HCT116 (cell line): ENCODE measurements at regions not wholly inside any gene's neighbourhood (a gene's known extent, or its start where the extent isn't known, plus 50 kb on each side); places are given as distances from the start of the nearest gene placed in this dataset.

Experiments used
- ATAC-seq: fragments of 200-7000 bp; cut with Tn5 transposase; 2 replicates; pipeline ENCODE4 v1.9.1; 2020; ENCODE audit warnings: mild to moderate bottlenecking, moderate library complexity
- BruUV-seq: library from RNA; stranded (reverse); fragments of 400-500 nt; replicated peaks from 2 replicates; lab custom pipeline; 2021; lab: Mats Ljungman, UMichigan
- CTCF ChIA-PET: fragments of 300-600 bp; sonication (Branson Sonifier 250); formaldehyde crosslinking; loops from one replicate; lab custom pipeline; 2021; ENCODE audit warnings: antibody characterized with exemption; lab: Charles Lee
- POLR2A ChIA-PET: fragments of 300-600, 350-600 bp; sonication (Branson Sonifier 250); formaldehyde crosslinking; loops from one replicate; lab custom pipeline; 2021; ENCODE audit warnings: antibody characterized with exemption; lab: Charles Lee
- RAD21 ChIA-PET, 2 experiments: fragments of 300-600 bp; sonication (Branson Sonifier 250); formaldehyde crosslinking; loops; one replicate each; lab custom pipeline; 2023; ENCODE audit warnings: low total read pairs in 2 of 2; ENCODE audit not compliant: uncharacterized antibody in 2 of 2, unreplicated experiment in 2 of 2, low non-redundant PET in 1 of 2; lab: Charles Lee
- DNase-seq: peaks from one replicate; pipeline ENCODE4 v3.0.0-alpha.2; 2010; ENCODE audit warnings: low read depth, low spot score
- H2AFZ ChIP-seq: fragments of 200-600 bp; shearing (Covaris generic), sonication (generic); 2 replicates; pipeline ENCODE4 v1.6.1; 2017; ENCODE audit warnings: low read depth, mixed run types, mixed read lengths, antibody characterized with exemption, low read length; ENCODE audit not compliant: poor library complexity, severe bottlenecking
- H3K27ac ChIP-seq: 2 replicates; pipeline ENCODE4 v1.5.1; 2012; ENCODE audit warnings: low read depth, low read length
- H3K27me3 ChIP-seq: fragments of 200-600 bp; sonication (generic); 2 replicates; pipeline ENCODE4 v1.6.1; 2016; ENCODE audit warnings: mixed run types, low read length, mixed read lengths; ENCODE audit not compliant: insufficient read depth
- H3K36me3 ChIP-seq, 2 experiments: fragments of 200-500 bp in 1 of 2; fragments of 200-600 bp in 1 of 2; sonication (Bioruptor generic) in 1 of 2; sonication (generic) in 1 of 2; 2 replicates each; pipeline versions ENCODE4 v1.5.1 to v1.6.1; 2014 to 2016; ENCODE audit warnings: low read length in 2 of 2, inconsistent platforms in 1 of 2, mixed read lengths in 1 of 2, mixed run types in 1 of 2; ENCODE audit not compliant: insufficient read depth in 2 of 2, control insufficient read depth in 1 of 2
- H3K4me1 ChIP-seq, 2 experiments: fragments of 200-600 bp in 1 of 2; sonication (generic) in 1 of 2; 2 replicates each; pipeline versions ENCODE4 v1.5.1 to v1.6.1; 2012 to 2017; ENCODE audit warnings: low read length in 2 of 2, inconsistent platforms in 1 of 2, mild to moderate bottlenecking in 1 of 2, mixed read lengths in 1 of 2, mixed run types in 1 of 2, moderate library complexity in 1 of 2; ENCODE audit not compliant: insufficient read depth in 2 of 2, control insufficient read depth in 1 of 2
- H3K4me2 ChIP-seq: fragments of 200-600 bp; sonication (generic); 2 replicates; pipeline ENCODE4 v1.6.1; 2017; ENCODE audit warnings: mixed run types, low read length, mixed read lengths
- H3K4me3 ChIP-seq, 2 experiments: fragments of 200-600 bp in 1 of 2; sonication (generic) in 1 of 2; replicated peaks in 1 of 2; 2 replicates each; pipeline ENCODE4 v1.5.1; 2011 to 2016; ENCODE audit warnings: low read length in 2 of 2, control low read depth in 1 of 2, low read depth in 1 of 2, mild to moderate bottlenecking in 1 of 2, mixed read lengths in 1 of 2, mixed run types in 1 of 2
- H3K79me2 ChIP-seq: fragments of 200-600 bp; sonication (generic); 2 replicates; pipeline ENCODE4 v1.6.1; 2017; ENCODE audit warnings: mild to moderate bottlenecking, mixed run types, low read length, moderate library complexity, mixed read lengths; ENCODE audit not compliant: insufficient read depth
- H3K9ac ChIP-seq: fragments of 200-600 bp; sonication (generic); 2 replicates; pipeline ENCODE4 v1.6.1; 2016; ENCODE audit warnings: low read length, mixed read lengths
- H3K9me2 ChIP-seq: fragments of 200-600 bp; sonication (generic), shearing (Covaris generic); 2 replicates; pipeline ENCODE4 v1.6.1; 2017; ENCODE audit warnings: mixed run types, mild to moderate bottlenecking, moderate library complexity; ENCODE audit not compliant: insufficient read depth
- H3K9me3 ChIP-seq, 2 experiments: fragments of 200-500 bp in 1 of 2; fragments of 200-600 bp in 1 of 2; sonication (Bioruptor generic) in 1 of 2; sonication (generic) in 1 of 2; 2 replicates each; pipeline ENCODE4 v1.6.1; 2014 to 2017; ENCODE audit warnings: low read length in 2 of 2, mixed read lengths in 2 of 2, inconsistent platforms in 1 of 2, low read depth in 1 of 2, mild to moderate bottlenecking in 1 of 2, mixed run types in 1 of 2, moderate library complexity in 1 of 2; ENCODE audit not compliant: control insufficient read depth in 1 of 2, insufficient read depth in 1 of 2
- H4K20me1 ChIP-seq: fragments of 200-600 bp; sonication (generic), shearing (Covaris generic); 2 replicates; pipeline ENCODE4 v1.6.1; 2017; ENCODE audit warnings: mixed run types, mild to moderate bottlenecking, moderate library complexity; ENCODE audit not compliant: insufficient read depth
- ATF3 ChIP-seq: IDR thresholded peaks from 2 replicates; pipeline ENCODE4 v1.6.1; 2012
- CBX3 ChIP-seq: IDR thresholded peaks from 2 replicates; pipeline ENCODE4 v1.6.1; 2012; ENCODE audit warnings: low read depth
- CEBPB ChIP-seq: IDR thresholded peaks from 2 replicates; pipeline ENCODE4 v1.6.1; 2012; ENCODE audit warnings: low read depth
- FOSL1 ChIP-seq: IDR thresholded peaks from 2 replicates; pipeline ENCODE4 v1.6.1; 2012; ENCODE audit warnings: low read depth
- JUND ChIP-seq: IDR thresholded peaks from 2 replicates; pipeline ENCODE4 v1.6.1; 2012
- POLR2A ChIP-seq: IDR thresholded peaks from 2 replicates; pipeline ENCODE4 v1.7.0; 2011; ENCODE audit warnings: borderline replicate concordance; ENCODE audit not compliant: insufficient read depth, insufficient read length; ENCODE audit errors: extremely low read depth
- POLR2AphosphoS5 ChIP-seq: IDR thresholded peaks from 2 replicates; pipeline ENCODE4 v1.6.1; 2011; ENCODE audit warnings: mild to moderate bottlenecking, low read depth, low read length, moderate library complexity
- RAD21 ChIP-seq: IDR thresholded peaks from 2 replicates; pipeline ENCODE4 v1.6.1; 2012; ENCODE audit warnings: low read depth, mild to moderate bottlenecking
- SP1 ChIP-seq: IDR thresholded peaks from 2 replicates; pipeline ENCODE4 v1.6.1; 2012; ENCODE audit warnings: low read depth
- SRF ChIP-seq: IDR thresholded peaks from 2 replicates; pipeline ENCODE4 v1.6.1; 2012; ENCODE audit warnings: low read depth
- YY1 ChIP-seq: IDR thresholded peaks from 2 replicates; pipeline ENCODE4 v1.6.1; 2011; ENCODE audit warnings: low read length, low read depth, moderate library complexity, mild to moderate bottlenecking; ENCODE audit not compliant: insufficient replicate concordance; ENCODE audit errors: extremely low read depth
- ZFX ChIP-seq: fragments of 450-650 bp; IDR thresholded peaks from 2 replicates; pipeline ENCODE4 v1.6.1; 2017
- ZNF274 ChIP-seq: fragments of 200-500 bp; sonication (Bioruptor generic); IDR thresholded peaks from 2 replicates; pipeline ENCODE4 v1.6.1; 2014; ENCODE audit warnings: mild to moderate bottlenecking, low read depth, low read length, inconsistent platforms
- intact Hi-C: fragments of 100-400 bp; cut with micrococcal nuclease; formaldehyde crosslinking; loops from 2 replicates; pipeline ENCODE4 v1.10.0; 2022
- TF ChIP-seq, protein P1 (sequence below): IDR thresholded peaks from 2 replicates; pipeline ENCODE4 v1.6.1; 2012; ENCODE audit warnings: low read depth
- TF ChIP-seq, protein P2 (sequence below): IDR thresholded peaks from 2 replicates; pipeline ENCODE4 v1.6.1; 2011; ENCODE audit warnings: mild to moderate bottlenecking, low read length, moderate library complexity; ENCODE audit not compliant: insufficient replicate concordance; ENCODE audit errors: extremely low read depth

GRCh38 chr9:86724529-86724928, 222.8 kb downstream of the GAS1 start (continued):
- TF ChIP-seq, protein P1, sequence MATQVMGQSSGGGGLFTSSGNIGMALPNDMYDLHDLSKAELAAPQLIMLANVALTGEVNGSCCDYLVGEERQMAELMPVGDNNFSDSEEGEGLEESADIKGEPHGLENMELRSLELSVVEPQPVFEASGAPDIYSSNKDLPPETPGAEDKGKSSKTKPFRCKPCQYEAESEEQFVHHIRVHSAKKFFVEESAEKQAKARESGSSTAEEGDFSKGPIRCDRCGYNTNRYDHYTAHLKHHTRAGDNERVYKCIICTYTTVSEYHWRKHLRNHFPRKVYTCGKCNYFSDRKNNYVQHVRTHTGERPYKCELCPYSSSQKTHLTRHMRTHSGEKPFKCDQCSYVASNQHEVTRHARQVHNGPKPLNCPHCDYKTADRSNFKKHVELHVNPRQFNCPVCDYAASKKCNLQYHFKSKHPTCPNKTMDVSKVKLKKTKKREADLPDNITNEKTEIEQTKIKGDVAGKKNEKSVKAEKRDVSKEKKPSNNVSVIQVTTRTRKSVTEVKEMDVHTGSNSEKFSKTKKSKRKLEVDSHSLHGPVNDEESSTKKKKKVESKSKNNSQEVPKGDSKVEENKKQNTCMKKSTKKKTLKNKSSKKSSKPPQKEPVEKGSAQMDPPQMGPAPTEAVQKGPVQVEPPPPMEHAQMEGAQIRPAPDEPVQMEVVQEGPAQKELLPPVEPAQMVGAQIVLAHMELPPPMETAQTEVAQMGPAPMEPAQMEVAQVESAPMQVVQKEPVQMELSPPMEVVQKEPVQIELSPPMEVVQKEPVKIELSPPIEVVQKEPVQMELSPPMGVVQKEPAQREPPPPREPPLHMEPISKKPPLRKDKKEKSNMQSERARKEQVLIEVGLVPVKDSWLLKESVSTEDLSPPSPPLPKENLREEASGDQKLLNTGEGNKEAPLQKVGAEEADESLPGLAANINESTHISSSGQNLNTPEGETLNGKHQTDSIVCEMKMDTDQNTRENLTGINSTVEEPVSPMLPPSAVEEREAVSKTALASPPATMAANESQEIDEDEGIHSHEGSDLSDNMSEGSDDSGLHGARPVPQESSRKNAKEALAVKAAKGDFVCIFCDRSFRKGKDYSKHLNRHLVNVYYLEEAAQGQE, result no peak
- no peak for TF ChIP-seq YY1
- TF ChIP-seq, protein P2, sequence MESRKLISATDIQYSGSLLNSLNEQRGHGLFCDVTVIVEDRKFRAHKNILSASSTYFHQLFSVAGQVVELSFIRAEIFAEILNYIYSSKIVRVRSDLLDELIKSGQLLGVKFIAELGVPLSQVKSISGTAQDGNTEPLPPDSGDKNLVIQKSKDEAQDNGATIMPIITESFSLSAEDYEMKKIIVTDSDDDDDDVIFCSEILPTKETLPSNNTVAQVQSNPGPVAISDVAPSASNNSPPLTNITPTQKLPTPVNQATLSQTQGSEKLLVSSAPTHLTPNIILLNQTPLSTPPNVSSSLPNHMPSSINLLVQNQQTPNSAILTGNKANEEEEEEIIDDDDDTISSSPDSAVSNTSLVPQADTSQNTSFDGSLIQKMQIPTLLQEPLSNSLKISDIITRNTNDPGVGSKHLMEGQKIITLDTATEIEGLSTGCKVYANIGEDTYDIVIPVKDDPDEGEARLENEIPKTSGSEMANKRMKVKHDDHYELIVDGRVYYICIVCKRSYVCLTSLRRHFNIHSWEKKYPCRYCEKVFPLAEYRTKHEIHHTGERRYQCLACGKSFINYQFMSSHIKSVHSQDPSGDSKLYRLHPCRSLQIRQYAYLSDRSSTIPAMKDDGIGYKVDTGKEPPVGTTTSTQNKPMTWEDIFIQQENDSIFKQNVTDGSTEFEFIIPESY, result no peak
- TF ChIP-seq CBX3, result no peak
- no peak for TF ChIP-seq CEBPB

DNA sequence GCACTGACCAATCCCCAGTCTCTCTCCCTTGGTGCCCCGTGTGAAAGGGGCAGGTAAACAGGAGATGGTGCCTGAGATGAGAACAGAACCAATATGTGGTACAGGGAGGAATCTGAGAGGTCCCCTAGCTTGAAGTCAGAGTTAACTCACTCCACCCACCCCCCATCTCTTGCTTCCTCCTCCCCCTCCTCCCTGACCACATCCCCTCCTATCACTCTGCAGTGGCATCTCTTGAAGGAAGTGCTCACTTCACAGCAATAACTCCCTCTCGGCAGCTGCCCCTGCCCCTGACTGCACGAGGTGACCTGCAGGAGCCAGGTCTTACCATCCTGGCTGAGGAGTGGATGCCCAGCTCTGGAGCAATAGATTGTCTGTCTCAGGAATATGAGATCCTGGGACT, 224.0 kb downstream of the GAS1 start:
- Histone ChIP-seq H3K4me1 (peaks cover 0 to 15% of the 10 kb centered on the region in 2 experiments; a peak in 1 of 4 replicates), H3K27me3 (peaks cover 31% of the 10 kb centered on the region), H3K9me3 (no peaks in the 10 kb centered on the region), H3K9ac (no peak overlapping the region), H3K27ac (no peak overlapping the region), H3K79me2 (no peaks in the 10 kb centered on the region), H3K4me3 (no peak overlapping the region), H3K4me2 (no peak overlapping the region), H4K20me1 (no peaks in the 10 kb centered on the region), H3K36me3 (no peaks in the 10 kb centered on the region), H2AFZ (no peak overlapping the region), H3K9me2 (no peaks in the 10 kb centered on the region)
- CTCF ChIA-PET, result no interaction called here
- DNase-seq (no peak), ATAC-seq (no peak)
- intact Hi-C loops, result no loop called here
- no TSS peak for BruUV-seq
- POLR2A ChIA-PET, result no interaction called here
- RAD21 ChIA-PET, result no interaction called here
- TF ChIP-seq POLR2A (no peak), CBX3 (no peak), JUND (no peak), FOSL1 (no peak), RAD21 (no peak), ATF3 (no peak), SRF (no peak), ZFX (no peak), ZNF274 (no peak), POLR2AphosphoS5 (no peak), SP1 (no peak)
- TF ChIP-seq, protein P2, result no peak
- TF ChIP-seq, protein P1, result no peak
